ENCODE measurements at regions not wholly inside any gene's neighbourhood (a gene's known extent, or its start where the extent isn't known, plus 50 kb on each side); places are given as distances from the start of the nearest gene placed in this dataset.

- no peak for DNase-seq
Measured at GRCh38 chr1:239696317-239696716, 309.9 kb downstream of the CHRM3 start.

GRCh38 chr1:239700667-239701066 lies 314.3 kb downstream of the CHRM3 start:
- DNase-seq, result no peak

GRCh38 chr1:239703075-239703474 lies 316.7 kb downstream of the CHRM3 start:
- DNase-seq, result no peak

GRCh38 chr1:239706245-239706892 lies 320.0 kb downstream of the CHRM3 start:
- no peak for DNase-seq

- no peak for DNase-seq
Measured at GRCh38 chr1:239707615-239708014, 321.2 kb downstream of the CHRM3 start.

GRCh38 chr1:239708622-239709021 lies 322.3 kb downstream of the CHRM3 start:
- DNase-seq, result no peak

- DNase-seq, result no peak
Measured at GRCh38 chr1:239711768-239712167, 325.4 kb downstream of the CHRM3 start.

- DNase-seq, result no peak
Measured at GRCh38 chr1:239717097-239717917, 330.9 kb downstream of the CHRM3 start.

- DNase-seq, result no peak
Measured at GRCh38 chr1:239717918-239718184, 331.5 kb downstream of the CHRM3 start.

GRCh38 chr1:239718571-239718970 lies 332.2 kb downstream of the CHRM3 start:
- no peak for DNase-seq

GRCh38 chr1:239718997-239719628 lies 332.7 kb downstream of the CHRM3 start:
- no peak for DNase-seq

GRCh38 chr1:239719642-239720258 lies 333.4 kb downstream of the CHRM3 start:
- DNase-seq, result no peak

GRCh38 chr1:239722035-239722434 lies 335.7 kb downstream of the CHRM3 start:
- no peak for DNase-seq

GRCh38 chr1:239723776-239724367 lies 337.5 kb downstream of the CHRM3 start:
- DNase-seq, result no peak

GRCh38 chr1:239725371-239725770 lies 339.0 kb downstream of the CHRM3 start:
- DNase-seq, result no peak

GRCh38 chr1:239725933-239726332 lies 339.6 kb downstream of the CHRM3 start:
- DNase-seq, result no peak

- no peak for DNase-seq
Measured at GRCh38 chr1:239730378-239730777, 344.0 kb downstream of the CHRM3 start.

GRCh38 chr1:239731082-239731748 lies 344.8 kb downstream of the CHRM3 start:
- DNase-seq, result no peak

GRCh38 chr1:239732770-239733169 lies 346.4 kb downstream of the CHRM3 start:
- no peak for DNase-seq

GRCh38 chr1:239733995-239734394 lies 347.6 kb downstream of the CHRM3 start:
- no peak for DNase-seq

- DNase-seq, result no peak
Measured at GRCh38 chr1:239735111-239735510, 348.7 kb downstream of the CHRM3 start.

- no peak for DNase-seq
Measured at GRCh38 chr1:239736479-239736878, 350.1 kb downstream of the CHRM3 start.

GRCh38 chr1:239739375-239739774 lies 352.3 kb upstream of the FMN2 start:
- no peak for DNase-seq
